LHCN-M2 (cell line): ENCODE measurements at regions not wholly inside any gene's neighbourhood (a gene's known extent, or its start where the extent isn't known, plus 50 kb on each side); places are given as distances from the start of the nearest gene placed in this dataset.
"Not testable (repeated sequence)": the region's sequence is repeated elsewhere in the genome, so short reads cannot be mapped to it uniquely, and the experiment has no call there.

Source experiments
- DNase-seq: peaks from one replicate; pipeline ENCODE4 v3.0.0-alpha.2; 2012; ENCODE audit warnings: low read depth

GRCh38 chr2:49804111-49804510 is 649.8 kb upstream of the FSHR start:
- no peak for DNase-seq

GRCh38 chr2:49801898-49802450 is 647.7 kb upstream of the FSHR start:
- no peak for DNase-seq

- DNase-seq, result no peak
These were observed 644.3 kb upstream of the FSHR start for GRCh38 chr2:49798570-49798969.

GRCh38 chr2:49796266-49796665 is 642.0 kb upstream of the FSHR start:
- no peak for DNase-seq

GRCh38 chr2:49794396-49794795 is 640.1 kb upstream of the FSHR start:
- DNase-seq, result no peak

GRCh38 chr2:49788300-49788699 is 634.0 kb upstream of the FSHR start:
- no peak for DNase-seq

GRCh38 chr2:49780949-49781348 is 626.6 kb upstream of the FSHR start:
- DNase-seq, result no peak

GRCh38 chr2:49772299-49772970 is 618.1 kb upstream of the FSHR start:
- no peak for DNase-seq

GRCh38 chr2:49770919-49771318 is 616.6 kb upstream of the FSHR start:
- DNase-seq, result no peak

GRCh38 chr2:49767316-49767715 is 613.0 kb upstream of the FSHR start:
- DNase-seq, result no peak

GRCh38 chr2:49755777-49756176 is 601.5 kb upstream of the FSHR start:
- DNase-seq, result no peak

- DNase-seq, result no peak
These were observed 600.1 kb upstream of the FSHR start for GRCh38 chr2:49754381-49754780.

GRCh38 chr2:49753344-49753985 is 599.1 kb upstream of the FSHR start:
- DNase-seq, result no peak

GRCh38 chr2:49737606-49738005 is 583.3 kb upstream of the FSHR start:
- DNase-seq, result no peak

- DNase-seq, result not testable (repeated sequence)
These were observed 578.6 kb upstream of the FSHR start for GRCh38 chr2:49732924-49733323.

GRCh38 chr2:49719241-49719640 is 564.9 kb upstream of the FSHR start:
- no peak for DNase-seq

GRCh38 chr2:49715597-49715996 is 561.3 kb upstream of the FSHR start:
- no peak for DNase-seq

GRCh38 chr2:49714454-49714853 is 560.1 kb upstream of the FSHR start:
- no peak for DNase-seq

- no peak for DNase-seq
These were observed 548.4 kb upstream of the FSHR start for GRCh38 chr2:49702740-49703139.

- no peak for DNase-seq
These were observed 539.6 kb upstream of the FSHR start for GRCh38 chr2:49693961-49694360.

- not testable (repeated sequence) for DNase-seq
These were observed 537.7 kb upstream of the FSHR start for GRCh38 chr2:49692022-49692421.

GRCh38 chr2:49687918-49688317 is 533.6 kb upstream of the FSHR start:
- DNase-seq, result no peak

- DNase-seq, result no peak
These were observed 532.7 kb upstream of the FSHR start for GRCh38 chr2:49686897-49687442.
